Endodermal cell (in vitro differentiated cells): ENCODE measurements at regions not wholly inside any gene's neighbourhood (a gene's known extent, or its start where the extent isn't known, plus 50 kb on each side); places are given as distances from the start of the nearest gene placed in this dataset.

Source experiments
- DNase-seq: peaks from one replicate; pipeline ENCODE4 v3.0.0-alpha.2; 2017
- H3K27ac ChIP-seq: 2 replicates; pipeline ENCODE4 v1.5.1; 2013; ENCODE audit warnings: mild to moderate bottlenecking, low read depth, low read length, moderate library complexity
- H3K27me3 ChIP-seq: 2 replicates; pipeline ENCODE4 v1.6.1; 2013; ENCODE audit warnings: mild to moderate bottlenecking, low read length, moderate library complexity; ENCODE audit not compliant: insufficient read depth, control insufficient read depth, poor library complexity, severe bottlenecking
- H3K36me3 ChIP-seq: 2 replicates; pipeline ENCODE4 v1.7.0; 2013; ENCODE audit warnings: mild to moderate bottlenecking, low read length, moderate library complexity; ENCODE audit not compliant: control insufficient read depth, insufficient read depth
- H3K4me1 ChIP-seq: one replicate; pipeline ENCODE4 v1.7.0; 2013; ENCODE audit warnings: low read length; ENCODE audit not compliant: control insufficient read depth, insufficient read depth
- H3K4me3 ChIP-seq: 2 replicates; pipeline ENCODE4 v1.5.1; 2013; ENCODE audit warnings: mild to moderate bottlenecking, low read length, moderate library complexity
- H3K9ac ChIP-seq: 2 replicates; pipeline ENCODE4 v1.6.1; 2013; ENCODE audit warnings: mild to moderate bottlenecking, low read length, moderate library complexity; ENCODE audit not compliant: poor library complexity, severe bottlenecking; ENCODE audit errors: extremely low read depth
- H3K9me3 ChIP-seq: 2 replicates; pipeline ENCODE4 v1.6.1; 2013; ENCODE audit warnings: mild to moderate bottlenecking, low read length, moderate library complexity; ENCODE audit not compliant: control insufficient read depth
- H3K27ac Mint-ChIP-seq: 2 replicates; pipeline ENCODE4 v1.8.0; 2020; ENCODE audit warnings: mixed read lengths
- H3K27me3 Mint-ChIP-seq: 2 replicates; pipeline ENCODE4 v1.8.0; 2021; ENCODE audit warnings: mild to moderate bottlenecking, mixed read lengths; ENCODE audit not compliant: insufficient read depth
- H3K36me3 Mint-ChIP-seq: 2 replicates; pipeline ENCODE4 v1.8.0; 2020; ENCODE audit warnings: low read depth, mixed read lengths
- H3K4me1 Mint-ChIP-seq: 2 replicates; pipeline ENCODE4 v1.8.0; 2020; ENCODE audit warnings: mixed read lengths
- H3K4me3 Mint-ChIP-seq: 2 replicates; pipeline ENCODE4 v1.8.0; 2020; ENCODE audit warnings: mild to moderate bottlenecking, moderate library complexity, mixed read lengths
- H3K9me3 Mint-ChIP-seq: 2 replicates; pipeline ENCODE4 v1.8.0; 2020; ENCODE audit warnings: mild to moderate bottlenecking, mixed read lengths
- CTCF ChIP-seq: fragments of 200-600 bp; sonication (generic); conservative IDR thresholded peaks from 2 replicates; pipeline ENCODE4 v1.5.0; 2021; ENCODE audit warnings: antibody characterized with exemption, mild to moderate bottlenecking
- WGBS, 2 experiments: methylation state at CpG; one replicate each; pipeline versions ENCODE4 v1.1.5 to v1.1.7; 2013; ENCODE audit warnings: missing lambda C conversion rate in 2 of 2, mixed read lengths in 1 of 2; ENCODE audit not compliant: insufficient coverage in 1 of 2, insufficient read length in 1 of 2; 5-methylcytosine and 5-hydroxymethylcytosine counted together

DNA sequence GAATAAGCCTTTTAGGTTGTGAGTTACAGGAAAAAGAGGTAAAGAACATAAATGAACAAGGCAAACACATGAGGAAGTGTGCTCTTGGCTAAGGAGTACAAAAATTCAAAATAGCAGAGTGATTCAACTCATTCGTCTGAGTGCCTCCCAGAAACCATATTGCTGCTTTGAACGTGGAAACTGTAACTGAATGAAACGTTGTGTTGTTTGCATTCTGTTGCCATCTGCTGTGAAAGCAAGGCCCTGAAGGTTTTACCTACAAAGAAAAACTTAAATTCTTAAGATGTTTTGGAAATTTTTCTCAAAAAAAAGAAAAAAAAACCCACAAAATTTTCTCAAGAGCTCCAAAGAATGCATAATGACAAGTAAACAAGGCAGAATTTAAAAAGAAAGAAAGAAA is 375.4 kb upstream of the HS3ST5 start:
- no peaks in the 10 kb centered on the region for H3K4me1 ChIP-seq
- no peaks in the 10 kb centered on the region for H3K27me3 ChIP-seq
- no peak overlapping the region for H3K27ac Mint-ChIP-seq
- peaks cover 8% of the 10 kb centered on the region for H3K4me1 Mint-ChIP-seq
- peaks cover 11% of the 10 kb centered on the region for H3K27me3 Mint-ChIP-seq
- no peaks in the 10 kb centered on the region for H3K36me3 ChIP-seq
- no peak overlapping the region for H3K4me3 ChIP-seq
- WGBS, 2 experiments: 76% methylated on average over 3 of the region's 3 CpGs
- DNase-seq: no peak
- no peak for TF ChIP-seq CTCF
- H3K9me3 Mint-ChIP-seq: no peaks in the 10 kb centered on the region
- H3K27ac ChIP-seq: no peak overlapping the region
- no peak overlapping the region for H3K9ac ChIP-seq
- no peaks in the 10 kb centered on the region for H3K36me3 Mint-ChIP-seq
- H3K4me3 Mint-ChIP-seq: no peak overlapping the region
- H3K9me3 ChIP-seq: no peaks in the 10 kb centered on the region

GRCh38 chr6:114714836-114715507 is 372.1 kb upstream of the HS3ST5 start:
- H3K4me1 ChIP-seq: no peaks in the 10 kb centered on the region
- TF ChIP-seq CTCF: no peak
- no peaks in the 10 kb centered on the region for H3K27me3 ChIP-seq
- Mint-ChIP-seq H3K36me3 (no peaks in the 10 kb centered on the region), H3K4me3 (no peak overlapping the region), H3K27ac (no peak overlapping the region), H3K27me3 (peaks cover 36% of the 10 kb centered on the region), H3K9me3 (no peaks in the 10 kb centered on the region), H3K4me1 (peaks cover 8% of the 10 kb centered on the region)
- WGBS, 2 experiments: 88 to 92% methylated on average over 3 of the region's 3 CpGs
- no peaks in the 10 kb centered on the region for H3K9me3 ChIP-seq
- no peak overlapping the region for H3K9ac ChIP-seq
- no peaks in the 10 kb centered on the region for H3K36me3 ChIP-seq
- no peak for DNase-seq
- H3K27ac ChIP-seq: no peak overlapping the region
- H3K4me3 ChIP-seq: no peak overlapping the region

- H3K9me3 ChIP-seq: peaks cover 9% of the 10 kb centered on the region
- H3K9me3 Mint-ChIP-seq: no peaks in the 10 kb centered on the region
- no peaks in the 10 kb centered on the region for H3K4me1 ChIP-seq
- WGBS, 2 experiments: 93% methylated on average over 2 of the region's 2 CpGs; no CpG with 5 or more reads in 1 of the 2 experiments
- H3K9ac ChIP-seq: no peak overlapping the region
- DNase-seq: no peak
- no peaks in the 10 kb centered on the region for H3K36me3 ChIP-seq
- peaks cover 8% of the 10 kb centered on the region for H3K4me1 Mint-ChIP-seq
- H3K4me3 Mint-ChIP-seq: no peak overlapping the region
- H3K27ac ChIP-seq: no peak overlapping the region
- no peak for TF ChIP-seq CTCF
- H3K36me3 Mint-ChIP-seq: no peaks in the 10 kb centered on the region
- peaks cover 45% of the 10 kb centered on the region for H3K27me3 Mint-ChIP-seq
- H3K27ac Mint-ChIP-seq: no peak overlapping the region
- H3K27me3 ChIP-seq: no peaks in the 10 kb centered on the region
- H3K4me3 ChIP-seq: no peak overlapping the region
Measured at GRCh38 chr6:114713690-114714089, 370.9 kb upstream of the HS3ST5 start.
